ENCODE measurements at regions not wholly inside any gene's neighbourhood (a gene's known extent, or its start where the extent isn't known, plus 50 kb on each side); places are given as distances from the start of the nearest gene placed in this dataset.
"Not testable (repeated sequence)": the region's sequence is repeated elsewhere in the genome, so short reads cannot be mapped to it uniquely, and the experiment has no call there.

GRCh38 chr20:43358811-43359210 is 98.9 kb upstream of the SRSF6 start:
- POLR2A ChIA-PET, result no interaction called here
- CTCF ChIA-PET, result no interaction called here
- no peak overlapping the region for H3K4me3 ChIP-seq (ENCODE audit: low read depth, low read length)
- TF ChIP-seq, protein P1, sequence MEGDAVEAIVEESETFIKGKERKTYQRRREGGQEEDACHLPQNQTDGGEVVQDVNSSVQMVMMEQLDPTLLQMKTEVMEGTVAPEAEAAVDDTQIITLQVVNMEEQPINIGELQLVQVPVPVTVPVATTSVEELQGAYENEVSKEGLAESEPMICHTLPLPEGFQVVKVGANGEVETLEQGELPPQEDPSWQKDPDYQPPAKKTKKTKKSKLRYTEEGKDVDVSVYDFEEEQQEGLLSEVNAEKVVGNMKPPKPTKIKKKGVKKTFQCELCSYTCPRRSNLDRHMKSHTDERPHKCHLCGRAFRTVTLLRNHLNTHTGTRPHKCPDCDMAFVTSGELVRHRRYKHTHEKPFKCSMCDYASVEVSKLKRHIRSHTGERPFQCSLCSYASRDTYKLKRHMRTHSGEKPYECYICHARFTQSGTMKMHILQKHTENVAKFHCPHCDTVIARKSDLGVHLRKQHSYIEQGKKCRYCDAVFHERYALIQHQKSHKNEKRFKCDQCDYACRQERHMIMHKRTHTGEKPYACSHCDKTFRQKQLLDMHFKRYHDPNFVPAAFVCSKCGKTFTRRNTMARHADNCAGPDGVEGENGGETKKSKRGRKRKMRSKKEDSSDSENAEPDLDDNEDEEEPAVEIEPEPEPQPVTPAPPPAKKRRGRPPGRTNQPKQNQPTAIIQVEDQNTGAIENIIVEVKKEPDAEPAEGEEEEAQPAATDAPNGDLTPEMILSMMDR (IDR thresholded peaks at IDR 0.05; ENCODE audit: insufficient read depth, low read length, missing control alignments), result no peak
- no peak for DNase-seq (ENCODE audit: low read depth, low spot score)

DNA sequence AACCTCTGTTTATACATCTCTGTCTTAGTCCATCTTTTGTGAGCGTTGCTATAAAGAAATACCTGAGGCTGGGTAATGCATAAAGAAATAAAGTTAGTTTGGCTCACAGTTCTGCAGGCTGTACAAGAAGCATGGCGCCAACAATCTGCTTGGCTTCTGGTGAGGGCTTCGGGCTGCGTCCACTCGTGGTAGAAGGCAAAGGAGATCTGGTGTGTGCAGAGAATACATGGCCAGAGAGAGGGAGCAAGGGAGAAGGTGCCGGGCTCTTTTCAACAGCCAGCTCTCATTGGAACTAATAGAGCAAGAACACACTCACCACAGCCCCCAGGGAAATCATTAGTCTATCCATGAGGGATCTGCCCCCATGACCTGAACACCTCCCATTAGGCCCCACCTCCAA is 100.3 kb upstream of the SRSF6 start:
- no peak overlapping the region for H3K4me3 ChIP-seq (ENCODE audit: low read depth, low read length)
- no peak for DNase-seq (ENCODE audit: low read depth, low spot score)
- POLR2A ChIA-PET, result no interaction called here
- TF ChIP-seq, protein P1 (IDR thresholded peaks at IDR 0.05; ENCODE audit: insufficient read depth, low read length, missing control alignments), result no peak
- CTCF ChIA-PET, result no interaction called here

DNA sequence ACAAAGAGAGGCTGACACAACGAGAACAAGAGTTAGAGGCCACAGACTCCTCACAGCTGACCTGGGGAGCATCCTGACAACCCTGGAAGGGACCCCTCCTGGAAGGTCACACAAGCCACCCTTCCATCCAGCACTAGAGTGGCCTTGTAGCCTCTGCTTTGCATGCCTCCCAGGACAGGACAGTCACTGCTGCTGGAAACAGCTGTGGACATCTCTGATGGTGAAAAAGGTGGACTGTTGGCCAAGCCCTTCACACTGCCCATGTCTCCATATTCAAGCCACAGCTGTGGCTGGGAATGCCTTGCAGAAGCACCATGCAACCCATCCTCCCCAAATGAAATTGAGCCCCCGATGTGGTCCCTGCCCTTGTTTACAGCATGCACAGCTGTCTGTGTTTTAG is 102.1 kb upstream of the SRSF6 start:
- no peak for DNase-seq (ENCODE audit: low read depth, low spot score)
- POLR2A ChIA-PET, result no interaction called here
- no peak overlapping the region for H3K4me3 ChIP-seq (ENCODE audit: low read depth, low read length)
- CTCF ChIA-PET, result interaction anchor here (0.6 kb wide), 1 partner anchor 57 kb away, joined by 3 read pairs; no protein-coding TSS in a partner anchor
- TF ChIP-seq, protein P1 (IDR thresholded peaks at IDR 0.05; ENCODE audit: insufficient read depth, low read length, missing control alignments), result no peak

DNA sequence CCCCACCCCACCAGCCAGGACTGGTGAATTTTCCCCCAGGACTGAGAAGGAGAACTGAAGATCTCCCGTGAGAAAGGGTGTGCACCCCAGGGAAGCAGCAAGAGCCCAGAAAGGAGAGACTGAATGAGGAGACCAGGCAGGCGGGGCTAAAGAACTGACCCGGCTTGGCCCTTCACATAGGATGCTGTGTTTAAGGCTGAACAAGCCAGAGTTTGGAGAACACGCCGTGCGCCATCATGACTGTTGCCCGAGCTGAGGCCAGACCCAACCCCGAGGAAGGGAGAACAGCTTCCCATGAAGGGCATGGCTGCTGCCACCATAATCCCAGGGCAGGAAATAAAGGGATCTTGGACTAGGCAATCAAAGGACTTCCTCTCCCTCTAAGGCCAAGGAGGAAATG is 104.7 kb upstream of the SRSF6 start:
- DNase-seq (ENCODE audit: low read depth, low spot score), result no peak
- CTCF ChIA-PET, result no interaction called here
- TF ChIP-seq, protein P1 (IDR thresholded peaks at IDR 0.05; ENCODE audit: insufficient read depth, low read length, missing control alignments), result no peak
- H3K4me3 ChIP-seq (ENCODE audit: low read depth, low read length), result no peak overlapping the region
- POLR2A ChIA-PET, result no interaction called here

DNA sequence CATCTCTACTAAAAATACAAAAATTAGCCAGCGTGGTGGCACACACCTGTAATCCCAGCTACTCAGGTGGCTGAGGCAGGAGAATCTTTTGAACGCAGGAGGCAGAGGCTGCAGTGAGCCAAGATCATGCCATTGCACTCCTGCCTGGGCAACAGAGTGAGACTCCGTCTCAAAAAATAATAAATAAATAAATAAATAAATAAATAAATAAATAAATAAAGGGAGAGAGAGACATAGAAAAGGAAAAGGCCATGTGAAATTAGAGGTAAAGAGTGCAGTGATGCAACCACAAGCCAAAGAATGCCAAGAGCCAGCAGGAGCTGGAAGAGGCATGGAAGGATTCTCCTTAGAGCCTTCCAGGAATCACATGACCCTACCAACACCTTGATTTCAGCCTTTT is 107.0 kb upstream of the SRSF6 start:
- POLR2A ChIA-PET; H3K4me3 ChIP-seq (ENCODE audit: low read depth, low read length); DNase-seq (ENCODE audit: low read depth, low spot score); CTCF ChIA-PET: not testable (repeated sequence)

DNA sequence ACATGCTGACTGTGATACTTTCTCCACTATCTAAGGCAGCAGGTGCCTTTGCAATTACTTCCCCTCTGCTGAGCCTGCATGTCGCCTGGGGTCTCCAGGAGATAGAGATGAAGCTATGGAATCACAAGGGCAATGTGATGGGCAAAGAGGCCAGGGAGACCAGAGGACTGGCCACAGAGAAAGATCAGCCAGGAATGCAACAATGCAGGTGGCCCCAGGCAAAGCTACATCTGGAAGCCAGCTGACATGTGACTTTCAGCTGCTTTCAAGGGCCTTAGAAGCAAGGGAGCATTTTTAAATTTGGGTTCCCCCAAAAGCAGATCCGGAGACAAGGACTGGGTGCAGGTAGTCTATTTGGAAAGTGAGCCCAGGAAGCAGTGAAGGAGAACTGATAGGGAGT is 107.9 kb upstream of the SRSF6 start:
- H3K4me3 ChIP-seq (ENCODE audit: low read depth, low read length), result no peak overlapping the region
- ChIA-PET CTCF (no interaction called here), POLR2A (no interaction called here)
- TF ChIP-seq, protein P1 (IDR thresholded peaks at IDR 0.05; ENCODE audit: insufficient read depth, low read length, missing control alignments), result no peak
- no peak for DNase-seq (ENCODE audit: low read depth, low spot score)

DNA sequence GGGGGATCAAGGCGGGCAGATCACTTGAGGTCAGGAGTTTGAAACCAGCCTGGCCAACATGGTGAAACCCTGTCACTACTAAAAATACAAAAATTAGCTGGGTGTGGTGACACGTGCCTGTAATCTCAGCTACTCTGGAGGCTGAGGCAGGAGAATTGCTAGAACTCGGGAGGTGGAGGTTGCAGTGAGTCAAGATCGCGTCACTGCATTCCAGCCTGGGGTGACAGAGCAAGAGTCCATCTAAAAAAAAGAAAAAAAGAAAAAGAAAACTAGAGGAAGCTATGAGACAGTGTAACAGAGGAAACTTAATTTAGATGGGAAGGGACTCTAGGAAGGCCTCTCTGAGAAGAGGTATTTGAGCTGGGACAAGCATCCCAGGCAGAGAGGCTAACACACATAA is 109.9 kb upstream of the SRSF6 start:
- DNase-seq (ENCODE audit: low read depth, low spot score); POLR2A ChIA-PET; CTCF ChIA-PET; H3K4me3 ChIP-seq (ENCODE audit: low read depth, low read length): not testable (repeated sequence)

- no peak overlapping the region for H3K4me3 ChIP-seq (ENCODE audit: low read depth, low read length)
- ChIA-PET POLR2A (no interaction called here), CTCF (no interaction called here)
- TF ChIP-seq, protein P1 (IDR thresholded peaks at IDR 0.05; ENCODE audit: insufficient read depth, low read length, missing control alignments), result no peak
- DNase-seq (ENCODE audit: low read depth, low spot score), result no peak
Measured at GRCh38 chr20:43345676-43346075, 112.0 kb upstream of the SRSF6 start.
